ENCODE measurements at regions not wholly inside any gene's neighbourhood (a gene's known extent, or its start where the extent isn't known, plus 50 kb on each side); places are given as distances from the start of the nearest gene placed in this dataset.

DNA sequence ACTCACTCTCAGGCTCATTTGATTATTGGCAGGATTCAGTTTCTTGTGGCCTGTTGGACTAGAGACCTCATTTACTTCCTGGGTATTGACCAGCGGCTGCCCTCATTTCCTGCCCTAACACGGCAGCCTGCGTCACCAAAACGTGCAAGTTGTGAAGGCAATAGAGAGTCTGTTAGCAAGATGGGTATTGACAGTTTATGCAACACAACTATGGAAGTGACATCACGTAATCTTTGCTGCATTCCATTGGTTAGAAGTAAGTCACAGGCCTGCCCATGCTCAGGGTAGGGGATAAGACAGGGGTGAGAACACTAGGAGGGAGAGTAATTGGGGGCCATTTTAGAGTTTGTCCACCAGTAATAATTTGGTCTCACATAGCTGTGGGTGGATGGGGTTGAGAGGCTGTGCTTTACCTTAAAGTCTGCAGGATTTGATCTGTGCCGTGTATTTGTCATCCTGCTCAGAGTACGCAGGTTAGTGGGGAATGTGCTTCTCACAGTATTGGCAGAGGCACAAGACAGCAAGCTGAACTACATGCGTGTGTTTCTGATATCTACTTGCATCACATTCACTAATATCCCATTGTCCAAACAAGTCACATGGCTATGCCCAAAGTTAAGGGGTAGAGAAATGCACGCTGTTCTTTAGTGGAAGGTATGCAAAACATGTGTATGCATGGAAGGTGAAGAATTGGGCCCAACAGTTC is 83.3 kb downstream of the EDEM1 start:
- DNase-seq: no peak

DNA sequence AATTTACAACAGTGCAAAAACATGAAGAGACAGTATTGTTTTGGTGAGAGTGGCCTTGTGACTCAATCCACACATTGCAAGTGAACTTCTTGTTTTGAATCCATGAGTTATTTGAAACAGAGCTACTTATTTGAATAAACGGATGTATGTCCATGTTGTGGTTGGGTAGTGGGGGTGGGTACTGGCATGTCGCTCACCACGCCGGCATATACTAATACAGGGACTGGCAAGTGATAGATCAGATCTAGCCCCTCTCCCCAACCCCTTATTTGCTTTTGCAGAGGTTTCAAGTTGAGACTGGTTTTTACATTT is 83.8 kb downstream of the EDEM1 start:
- DNase-seq: no peak

DNA sequence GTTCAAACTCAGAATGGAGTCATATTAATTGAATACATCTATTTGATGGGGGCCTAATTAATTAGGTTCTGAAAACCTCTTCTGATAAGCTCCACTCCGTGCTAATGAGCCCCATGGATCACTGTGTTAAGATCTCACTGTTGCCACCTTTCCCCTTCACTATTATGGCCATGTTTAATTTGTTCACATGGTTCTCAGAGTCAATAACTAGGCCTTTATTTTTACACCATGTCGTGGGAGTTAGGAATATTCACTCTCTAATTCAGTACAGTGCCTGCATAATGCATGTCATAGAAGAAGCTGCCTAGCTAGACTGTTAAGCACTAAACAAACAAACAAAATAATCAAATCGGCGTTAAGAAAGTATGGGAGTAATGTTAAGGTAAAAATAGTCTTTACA is 84.9 kb downstream of the EDEM1 start:
- no peak for DNase-seq

DNA sequence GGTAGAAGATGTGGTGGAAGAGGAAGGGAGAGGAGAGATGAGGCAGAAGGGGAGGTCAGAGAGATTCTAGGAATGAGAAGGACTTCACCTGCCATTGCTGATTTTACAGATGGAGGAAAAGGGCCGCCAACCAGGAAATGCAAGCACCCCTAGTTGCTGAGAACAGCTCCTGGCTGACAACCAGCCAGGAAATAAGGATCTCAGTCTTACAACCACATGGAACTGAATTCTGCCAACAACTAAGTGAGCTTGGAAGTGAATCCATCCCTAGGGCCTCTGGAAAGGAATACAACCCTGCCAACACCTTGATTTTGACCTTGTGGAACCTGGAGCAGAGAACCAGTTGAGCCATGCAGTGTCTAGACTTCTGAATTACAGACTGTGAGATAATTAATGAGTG is 86.6 kb downstream of the EDEM1 start:
- DNase-seq: no peak

DNA sequence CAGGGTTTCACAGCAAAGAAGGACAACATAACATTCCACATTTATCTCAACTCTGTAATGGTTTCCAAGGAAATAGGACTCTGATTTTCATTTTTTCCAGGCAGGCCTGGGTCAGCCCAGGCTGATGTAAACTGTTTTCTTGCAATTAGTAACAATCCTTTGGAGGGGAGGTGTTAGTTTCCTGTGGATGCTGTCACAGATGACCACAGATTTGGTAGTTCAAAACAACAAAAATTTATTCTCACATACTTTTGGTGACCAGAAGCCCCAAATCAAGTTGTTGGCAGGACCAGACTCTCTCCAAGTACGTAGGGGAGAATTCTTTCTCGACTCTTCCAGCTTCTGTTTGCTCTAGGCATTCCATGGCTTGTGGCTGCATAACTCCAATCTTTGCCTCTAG is 88.0 kb downstream of the EDEM1 start:
- DNase-seq: no peak

DNA sequence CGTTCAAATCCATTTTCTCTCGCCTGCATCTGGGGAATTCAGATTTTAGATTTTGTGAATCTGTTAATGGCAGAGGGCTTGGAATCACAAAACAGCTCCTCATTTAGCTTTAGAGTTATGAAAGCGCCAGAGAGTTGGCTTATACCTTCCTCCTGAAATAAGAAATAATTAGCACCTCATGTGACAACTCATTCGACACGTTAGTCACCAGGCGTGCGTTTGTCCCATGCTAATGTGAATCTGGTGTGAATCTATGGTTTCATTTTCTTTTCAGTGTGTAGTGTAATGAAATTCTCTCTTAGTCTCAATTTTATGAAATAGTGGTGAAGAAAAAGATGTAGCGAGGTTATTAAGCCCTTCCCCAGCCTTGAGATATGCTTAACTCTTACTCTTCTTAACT is 89.4 kb downstream of the EDEM1 start:
- DNase-seq: no peak

DNA sequence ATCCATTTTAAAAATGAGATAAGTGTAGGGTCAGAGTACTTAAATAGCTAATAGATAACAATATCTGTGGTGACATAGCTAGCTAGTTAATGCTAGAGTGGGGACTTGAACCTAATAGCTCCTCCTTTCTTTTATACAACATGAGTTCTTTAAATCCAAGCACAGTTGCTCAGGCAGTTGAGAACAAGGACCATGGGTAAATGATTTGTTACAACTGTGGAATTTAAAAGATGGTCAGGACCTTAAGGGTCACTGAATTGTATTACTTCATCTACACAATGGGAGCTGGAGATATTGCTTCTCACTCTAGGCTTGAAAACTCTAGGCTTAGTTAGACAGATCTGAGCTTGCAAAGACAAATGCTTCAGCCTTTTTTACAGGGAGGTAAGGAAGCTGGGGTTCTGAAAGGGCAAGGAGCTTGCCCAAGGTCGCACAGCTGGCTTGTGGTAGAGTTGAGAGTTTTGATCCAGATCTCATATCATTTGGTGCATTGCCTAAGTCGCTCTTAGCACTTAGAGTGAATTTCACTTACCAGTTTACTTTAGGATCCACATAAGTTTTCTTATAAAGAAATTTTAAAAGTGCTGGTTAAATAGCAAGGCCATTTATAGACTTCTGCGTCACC is 90.2 kb downstream of the EDEM1 start:
- no peak for DNase-seq

DNA sequence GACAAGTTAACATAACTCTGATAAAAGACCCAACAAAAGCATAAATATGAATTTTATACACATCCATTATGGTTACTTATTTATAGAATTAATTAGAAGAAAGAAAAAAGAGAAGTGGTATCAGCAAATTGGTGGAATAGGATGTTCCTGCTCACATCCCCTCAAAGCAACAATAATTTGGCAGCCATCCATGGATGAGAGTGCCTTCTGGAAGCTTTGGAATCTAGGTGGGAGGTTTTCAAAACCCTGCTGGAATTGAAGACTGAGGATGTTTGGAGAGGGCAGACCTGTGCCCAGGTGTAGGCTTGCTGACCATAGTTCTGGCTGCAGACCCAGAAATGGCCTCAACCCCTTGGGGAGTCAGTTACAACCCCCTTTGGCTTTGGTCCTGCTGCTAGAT is 91.2 kb downstream of the EDEM1 start:
- DNase-seq: no peak

DNA sequence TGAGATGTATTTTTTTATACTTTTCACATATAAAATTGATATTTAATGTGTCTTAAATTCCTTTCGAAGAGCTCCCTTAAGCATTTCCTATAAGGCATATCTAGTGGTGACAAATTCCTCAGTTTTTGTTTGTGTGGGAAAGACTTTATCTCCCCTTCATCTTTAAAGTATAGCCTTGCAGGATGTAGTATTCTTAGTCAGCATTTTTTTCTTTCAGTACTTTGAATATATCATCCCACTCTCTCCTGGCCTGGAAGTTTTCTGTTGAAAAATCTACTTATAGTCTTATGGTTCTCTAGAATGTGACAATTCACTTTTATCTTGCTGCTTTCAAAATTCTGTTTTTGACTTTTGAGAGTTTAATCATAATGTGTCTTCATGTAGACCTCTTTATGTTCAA is 95.2 kb downstream of the EDEM1 start:
- no peak for DNase-seq

DNA sequence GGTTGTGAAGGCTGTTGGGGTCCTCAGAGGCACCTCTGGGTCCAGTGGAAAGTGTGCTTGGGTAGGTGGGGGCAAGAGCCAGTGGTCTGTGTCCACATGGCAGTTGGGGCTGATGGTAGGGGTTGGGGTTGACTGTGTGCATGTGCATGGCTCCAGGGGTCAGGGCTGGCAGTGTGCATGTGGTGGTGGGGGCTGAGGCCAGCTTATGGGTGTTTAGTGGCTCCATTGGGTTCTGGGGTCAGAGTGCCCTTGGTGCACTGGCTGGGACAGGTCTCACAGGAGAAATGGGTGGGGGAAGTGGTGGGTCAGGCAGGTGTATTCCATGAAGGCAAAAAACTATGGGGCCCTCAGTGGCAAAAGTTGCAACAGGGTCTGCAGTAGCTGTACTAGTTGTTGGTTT is 97.9 kb downstream of the EDEM1 start:
- no peak for DNase-seq

DNA sequence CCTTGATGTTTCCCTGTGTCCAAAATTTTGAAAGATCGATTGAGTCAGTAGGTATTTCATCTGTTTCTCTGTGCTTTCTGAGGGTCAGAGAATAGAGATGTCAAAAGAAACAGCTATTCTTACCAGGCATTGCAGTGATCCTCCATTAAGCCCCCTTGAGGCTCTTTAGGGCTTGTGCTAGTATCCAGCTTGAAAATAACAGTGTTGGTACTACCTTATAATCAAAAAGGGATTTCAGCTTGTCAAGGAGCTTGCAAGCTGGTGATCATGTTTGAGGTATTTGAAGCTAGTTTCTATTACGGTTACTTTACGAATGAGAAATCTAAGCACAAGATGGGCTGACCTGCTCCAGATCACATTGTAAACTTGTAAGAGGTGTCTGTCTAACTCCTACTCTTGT is 103.4 kb downstream of the EDEM1 start:
- no peak for DNase-seq

DNA sequence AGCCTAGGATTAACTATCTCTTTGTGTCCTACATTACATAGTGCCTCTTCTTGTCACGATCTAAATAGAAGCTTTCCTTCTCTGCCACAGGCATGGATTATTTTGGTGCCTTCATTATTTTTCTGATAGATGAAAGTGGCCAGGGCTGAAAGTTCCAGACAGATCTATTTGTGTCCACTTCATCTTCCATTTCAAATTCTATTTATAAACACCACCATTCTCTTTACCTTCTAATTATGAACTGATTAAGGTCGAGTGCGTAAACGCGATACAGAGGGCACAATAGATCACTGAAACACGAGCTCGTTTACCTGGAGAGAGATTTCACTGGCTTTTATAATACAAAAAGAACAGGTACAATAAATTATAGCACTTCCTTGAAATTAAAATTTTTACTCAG is 105.0 kb downstream of the EDEM1 start:
- no peak for DNase-seq

DNA sequence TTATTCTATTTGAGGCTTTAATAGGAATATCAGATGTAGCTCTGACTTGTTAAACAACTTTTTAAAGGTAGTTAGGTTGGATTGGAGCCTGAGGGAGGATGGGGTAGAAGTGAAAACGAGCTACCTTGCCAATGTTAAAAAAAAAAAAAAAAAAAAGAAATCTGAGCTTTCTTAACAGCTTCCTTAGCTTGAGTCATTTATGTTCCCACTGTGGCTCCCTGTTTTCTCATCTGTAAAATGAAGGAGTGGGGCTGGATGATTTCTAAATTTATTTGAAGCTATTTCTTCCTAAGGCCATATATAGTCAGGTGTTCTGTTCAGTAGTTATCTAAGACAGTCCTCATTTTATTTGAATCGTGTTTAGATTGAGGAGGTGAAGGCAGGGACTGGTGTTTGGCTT is 105.7 kb downstream of the EDEM1 start:
- DNase-seq: no peak

DNA sequence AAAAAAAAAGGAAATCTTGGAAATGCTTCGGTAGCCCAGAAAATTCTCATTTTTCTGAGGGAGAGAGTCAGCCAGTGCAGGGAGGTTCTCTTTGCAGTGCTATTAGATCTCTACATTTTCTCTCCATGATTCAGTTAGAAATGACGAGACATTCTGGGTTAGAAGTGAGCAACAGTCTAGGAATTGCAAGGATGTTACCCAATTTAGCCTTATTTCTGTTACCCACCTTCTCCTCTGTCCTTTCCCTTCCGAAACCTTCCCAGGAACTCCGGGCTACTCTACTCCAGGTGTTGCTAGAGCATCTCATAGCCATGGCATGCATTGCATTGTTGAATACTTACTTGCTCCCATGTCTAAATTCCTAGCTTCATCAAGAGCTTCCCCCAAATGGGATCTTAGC is 106.8 kb downstream of the EDEM1 start:
- no peak for DNase-seq

DNA sequence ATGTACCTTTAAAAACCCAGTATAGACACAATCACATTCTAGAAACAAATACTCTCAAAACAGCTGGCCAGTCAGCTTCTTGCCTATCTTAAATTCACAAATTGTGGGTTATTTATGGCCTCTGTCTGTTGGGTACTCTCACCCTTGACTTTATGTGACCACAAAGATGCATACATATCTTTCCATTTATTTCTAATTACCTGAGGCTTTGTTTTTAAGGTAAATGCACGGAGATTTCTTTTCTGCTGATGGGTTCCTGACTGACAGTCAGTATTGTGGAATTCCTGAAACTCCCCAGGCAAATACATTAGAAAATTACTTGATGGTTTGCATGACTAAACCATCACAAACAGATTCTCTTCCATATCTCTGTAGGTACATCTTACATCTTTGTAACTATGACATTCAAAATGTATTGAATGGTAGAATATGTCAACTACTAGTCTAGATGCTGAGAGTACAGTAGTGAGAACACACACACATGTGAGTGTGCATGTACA is 107.7 kb downstream of the EDEM1 start:
- DNase-seq: no peak

DNA sequence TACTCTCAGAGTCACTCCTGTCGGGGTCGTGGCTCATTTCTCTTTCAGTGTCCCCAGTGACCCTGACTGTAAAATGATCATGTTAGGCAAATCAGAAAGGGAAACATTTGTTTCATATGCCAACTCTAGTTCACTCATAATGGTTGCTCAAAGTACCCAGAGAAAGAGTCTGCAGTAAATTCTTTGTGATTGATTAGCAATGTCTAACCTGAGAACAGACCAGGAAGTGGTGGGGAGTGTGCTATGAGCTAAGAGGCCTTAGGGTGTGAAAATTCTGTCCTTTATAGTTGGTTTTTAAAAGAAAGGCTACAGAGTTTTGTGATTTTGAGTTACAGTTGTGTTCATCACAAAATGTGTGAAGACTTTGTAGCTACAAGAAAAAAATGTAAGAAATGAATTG is 108.9 kb downstream of the EDEM1 start:
- no peak for DNase-seq

DNA sequence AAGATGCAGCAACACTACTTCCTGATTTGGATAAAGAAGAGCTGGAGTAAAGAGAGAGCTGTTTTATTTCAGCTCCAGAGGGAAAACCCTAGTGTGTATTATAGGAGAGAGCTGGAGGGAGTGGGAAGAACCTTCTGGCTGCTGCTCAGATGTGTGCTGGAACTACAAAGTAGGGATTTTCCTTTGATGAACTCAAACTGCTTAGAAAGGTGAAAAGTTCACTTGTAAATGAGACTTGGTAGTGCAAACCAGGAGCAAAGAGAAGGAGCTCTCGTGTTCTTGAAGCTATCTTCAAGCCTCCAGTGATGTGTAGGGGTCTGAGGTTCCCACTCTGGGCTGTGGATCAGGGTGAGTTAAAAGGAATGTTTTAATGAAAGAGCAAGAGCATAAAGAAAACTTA is 110.4 kb downstream of the EDEM1 start:
- DNase-seq: no peak

DNA sequence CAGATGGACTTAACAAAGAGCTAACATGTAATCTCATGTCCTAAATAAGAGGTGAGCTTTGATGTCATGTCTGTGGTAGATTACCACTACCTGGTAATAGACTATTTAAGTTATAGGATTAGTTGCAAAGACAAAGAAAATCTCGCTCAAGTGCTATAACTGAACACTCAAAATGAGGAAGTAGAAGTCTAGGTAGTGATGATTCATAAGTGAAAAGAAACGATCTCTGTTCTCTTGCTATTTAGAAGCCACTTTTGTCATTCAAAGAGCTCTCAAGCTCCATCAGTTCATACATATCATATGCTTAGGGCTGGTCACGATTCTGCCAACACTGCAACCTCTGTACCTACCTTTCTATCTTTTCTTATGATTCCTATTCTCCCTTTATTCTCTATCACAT is 110.9 kb downstream of the EDEM1 start:
- no peak for DNase-seq

DNA sequence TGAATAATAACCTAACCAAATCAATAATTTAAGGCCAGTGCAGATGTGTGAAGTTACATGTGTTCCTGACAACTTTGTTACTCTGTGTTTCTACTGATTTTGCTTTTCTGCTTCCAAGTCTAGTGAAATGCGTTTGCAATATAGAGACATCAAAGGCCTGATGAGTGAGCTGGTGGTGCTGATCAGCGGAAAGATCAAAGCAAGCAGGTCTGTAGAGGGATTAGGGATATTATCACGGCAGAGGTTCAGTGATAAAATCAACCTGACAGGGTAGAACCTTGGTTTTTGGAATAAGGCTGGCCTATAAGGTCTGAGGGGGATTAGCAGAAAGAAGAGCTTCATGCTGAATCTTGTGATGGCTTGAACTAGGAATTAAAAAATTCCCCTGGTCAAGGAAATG is 111.7 kb downstream of the EDEM1 start:
- no peak for DNase-seq

DNA sequence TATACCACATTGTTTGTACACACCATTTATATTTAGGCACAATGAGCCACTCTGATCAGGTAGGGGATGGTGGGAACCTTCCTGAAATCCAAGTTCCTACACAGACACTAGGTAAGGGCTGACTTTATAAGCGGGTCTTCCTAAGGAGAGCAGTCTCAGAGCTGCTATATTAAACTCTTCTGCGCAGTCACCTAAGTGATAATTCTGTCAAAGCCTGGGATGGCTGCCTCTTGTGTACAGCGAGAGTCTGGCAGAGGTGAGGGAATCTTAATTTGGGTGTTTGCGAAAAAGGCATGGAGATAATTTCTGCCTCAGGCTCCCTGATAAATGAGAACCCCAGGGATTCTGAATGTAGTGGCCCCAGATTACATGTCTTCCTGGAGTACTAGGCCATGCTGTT is 113.1 kb downstream of the EDEM1 start:
- no peak for DNase-seq

DNA sequence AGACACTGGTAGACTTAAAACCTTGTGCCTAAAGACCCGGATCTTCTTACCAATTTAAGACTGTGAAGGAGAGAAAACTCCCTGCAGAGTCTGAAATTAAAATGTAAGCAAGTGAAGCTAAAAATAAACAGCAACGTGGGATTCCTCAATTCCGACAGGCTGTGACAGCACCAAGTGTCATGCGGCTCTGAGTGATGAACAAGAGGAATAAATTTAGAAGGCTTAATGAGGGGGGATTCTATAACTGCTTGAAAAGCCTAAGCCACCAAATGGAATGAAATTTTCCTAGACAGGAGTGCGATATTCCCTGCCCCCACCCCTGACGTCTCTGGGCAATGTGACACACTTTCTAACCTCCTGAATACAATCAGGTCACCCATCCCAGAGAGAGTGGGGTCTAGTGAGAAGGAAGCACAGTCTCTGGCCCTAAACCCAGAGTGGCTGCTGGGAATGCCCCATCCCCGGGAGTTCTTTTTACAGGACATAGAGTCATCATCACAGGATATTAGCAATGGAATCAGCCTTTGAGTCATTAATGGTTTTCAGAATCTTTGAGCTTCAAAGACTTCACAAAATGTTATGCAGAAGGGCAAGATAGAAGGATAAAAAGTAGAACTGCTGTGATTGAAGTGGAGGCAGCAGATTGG is 114.3 kb downstream of the EDEM1 start:
- DNase-seq: no peak

DNA sequence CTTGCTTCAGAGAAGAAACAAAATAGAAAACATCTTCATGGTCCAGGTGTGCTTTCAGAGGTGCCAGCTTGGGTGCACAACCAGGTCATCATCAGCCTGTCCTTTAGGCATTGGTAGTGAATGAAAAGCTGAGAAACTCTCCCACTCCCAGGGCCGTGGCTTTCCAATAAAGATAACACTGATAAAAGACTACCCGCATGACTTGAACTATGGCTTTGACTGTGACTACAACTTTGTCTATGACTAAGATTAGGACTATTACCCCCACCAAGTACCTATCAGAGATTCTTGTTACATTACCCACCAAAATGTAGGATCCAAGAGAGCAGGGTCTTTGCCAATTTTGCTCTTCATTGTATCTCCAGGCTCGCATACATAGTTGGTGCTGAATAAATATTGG is 115.2 kb downstream of the EDEM1 start:
- no peak for DNase-seq

DNA sequence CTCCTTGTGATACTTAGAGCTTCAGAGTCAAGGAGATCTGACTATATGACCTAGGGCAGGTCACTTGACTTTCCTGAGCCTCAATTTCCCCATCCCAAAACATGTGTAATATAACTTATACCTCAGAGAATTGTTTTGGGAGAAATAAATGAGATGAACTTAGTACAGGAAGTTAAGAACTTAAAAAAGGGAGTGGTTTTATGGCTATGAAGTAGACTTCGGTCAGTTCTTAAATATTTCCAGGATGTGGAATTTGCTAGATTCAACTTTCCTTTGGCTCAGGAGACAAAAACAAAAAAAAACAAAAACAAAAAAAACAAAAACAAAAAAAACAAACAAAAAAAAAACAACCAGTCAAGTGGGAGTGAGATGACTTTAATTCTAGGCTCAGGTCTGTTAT is 116.7 kb downstream of the EDEM1 start:
- DNase-seq: no peak

DNA sequence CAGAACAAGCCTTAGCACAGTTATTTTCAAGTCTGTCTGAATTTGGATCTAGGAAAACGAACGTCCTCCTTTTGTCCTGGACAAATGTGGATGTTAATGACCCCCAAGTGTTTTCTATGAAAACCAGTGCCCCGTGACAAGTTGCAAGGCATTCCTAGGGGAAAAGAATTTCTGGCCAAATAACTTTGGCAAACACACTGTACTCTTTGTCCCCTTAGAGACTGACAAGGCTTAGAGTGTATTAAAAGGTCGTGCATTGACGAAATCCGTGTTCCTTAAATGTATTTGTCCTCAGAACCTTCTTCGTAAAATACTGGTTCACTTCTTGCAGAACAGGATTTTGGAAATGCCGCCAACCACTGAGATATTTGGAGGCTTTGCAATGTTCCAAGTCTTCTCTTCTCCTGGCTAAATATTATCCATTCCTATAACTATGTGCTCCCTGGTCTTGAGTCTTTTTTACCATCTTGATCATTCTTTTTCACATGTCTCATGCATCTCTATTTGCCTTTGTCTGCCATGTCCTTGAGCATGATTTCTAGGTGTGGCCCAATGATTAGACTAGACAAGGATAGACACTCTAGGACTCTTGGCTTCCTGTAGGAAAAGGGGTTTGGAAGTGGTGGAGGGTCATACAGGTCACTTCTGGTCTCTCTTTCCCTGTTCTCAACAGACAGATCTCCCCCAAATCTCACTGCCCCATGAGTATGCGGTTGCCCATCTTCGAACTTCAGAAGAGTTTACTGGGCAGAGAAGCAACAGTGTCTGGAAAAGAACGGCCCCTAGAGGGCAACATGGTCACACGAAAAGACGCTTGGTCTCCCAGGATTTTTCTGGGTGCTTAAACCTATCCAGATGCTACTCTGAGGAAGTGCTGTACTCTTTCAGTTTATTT is 117.5 kb downstream of the EDEM1 start:
- peak; percentile 41 for DNase-seq

Data from midbrain (tissue), 1 donor.